Sigmoid colon (tissue), 6 donors: ENCODE measurements at regions not wholly inside any gene's neighbourhood (a gene's known extent, or its start where the extent isn't known, plus 50 kb on each side); places are given as distances from the start of the nearest gene placed in this dataset.

ENCODE experiments used
- DNase-seq: peaks from one replicate; pipeline ENCODE4 v3.0.0-alpha.2; 2019
- H3K27ac ChIP-seq, 4 donors: fragments of 200-600 bp; sonication (generic); one replicate each; pipeline ENCODE4 v1.5.1; 2016 to 2019; ENCODE audit warnings: mild to moderate bottlenecking in 1 of 4
- H3K27me3 ChIP-seq, 3 donors: fragments of 200-600 bp; sonication (generic); one replicate each; pipeline ENCODE4 v1.5.1; 2019; ENCODE audit warnings: mild to moderate bottlenecking in 1 of 3
- H3K36me3 ChIP-seq, 4 donors: fragments of 200-600 bp; sonication (generic); one replicate each; pipeline ENCODE4 v1.5.1; 2016 to 2019
- H3K4me1 ChIP-seq, 4 donors: fragments of 200-600 bp; sonication (generic); one replicate each; pipeline ENCODE4 v1.5.1; 2017 to 2019
- H3K4me3 ChIP-seq, 4 donors: fragments of 200-600 bp; sonication (generic); one replicate each; pipeline ENCODE4 v1.5.1; 2017 to 2019; ENCODE audit warnings: mild to moderate bottlenecking in 2 of 4, moderate library complexity in 1 of 4
- H3K9me3 ChIP-seq, 4 donors: fragments of 200-600 bp in 3 of 4; sonication (generic) in 3 of 4; one replicate each; pipeline versions ENCODE4 v1.5.1 to v1.6.1; 2013 to 2019
- CTCF ChIP-seq, 4 experiments: fragments of 450-650 bp in 3 of 4; fragments of 200-600 bp in 1 of 4; IDR thresholded peaks; one replicate each; pipeline ENCODE4 v1.5.1; 2016 to 2019; ENCODE audit warnings: antibody characterized with exemption in 4 of 4, mild to moderate bottlenecking in 3 of 4, moderate library complexity in 2 of 4
- EP300 ChIP-seq, 4 donors: sonication (generic); formaldehyde crosslinking; IDR thresholded peaks; one replicate each; pipeline ENCODE4 v1.6.1; 2017; ENCODE audit warnings: antibody characterized with exemption in 4 of 4
- POLR2A ChIP-seq, 2 donors: fragments of 450-650 bp; IDR thresholded peaks; one replicate each; pipeline ENCODE4 v1.6.1; 2016; ENCODE audit warnings: antibody characterized with exemption in 2 of 2, mild to moderate bottlenecking in 2 of 2, moderate library complexity in 2 of 2
- POLR2AphosphoS5 ChIP-seq, 4 donors: sonication (generic); formaldehyde crosslinking; IDR thresholded peaks; one replicate each; pipeline ENCODE4 v1.6.1; 2017; ENCODE audit warnings: antibody characterized with exemption in 4 of 4
- WGBS, 2 donors: extraction: QIAGEN DNeasy Blood & Tissue Kit; methylation state at CpG; one replicate each; pipeline ENCODE4 v1.1.7; 2013; 5-methylcytosine and 5-hydroxymethylcytosine counted together
- intact Hi-C: fragments of 100-400 bp; cut with DNase I; formaldehyde crosslinking; loops from one replicate; pipeline ENCODE4 v1.15.1; 2023
- donor health status: healthy with polysubstance abuse.
- donor health status: healthy.

DNA sequence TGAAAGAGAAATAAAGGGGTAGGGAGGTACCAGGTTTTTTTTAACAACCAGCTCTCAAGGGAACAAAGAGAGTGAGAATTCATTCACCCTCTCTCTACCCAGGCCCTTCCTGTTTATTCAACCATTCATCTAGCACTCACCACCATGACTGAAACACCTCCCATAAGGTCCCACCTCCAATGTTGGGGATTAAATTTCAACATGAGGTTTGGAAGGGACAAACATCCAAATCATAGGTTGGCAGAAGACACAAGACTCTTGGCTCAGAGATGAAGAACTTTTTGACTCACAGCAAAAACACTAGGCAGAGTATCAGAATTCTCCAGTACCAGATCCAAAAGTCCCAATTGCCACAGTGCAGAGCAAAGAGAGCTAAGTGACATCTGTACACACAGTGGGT is 186.3 kb downstream of the EDN1 start:
- H3K27ac ChIP-seq = no peak overlapping the region
- no peaks in the 10 kb centered on the region for H3K27me3 ChIP-seq
- TF ChIP-seq POLR2A (IDR thresholded peaks at IDR 0.05) = no peak
- TF ChIP-seq EP300 (IDR thresholded peaks at IDR 0.05) = no peak
- no peak for TF ChIP-seq CTCF (IDR thresholded peaks at IDR 0.05)
- no peak for TF ChIP-seq POLR2AphosphoS5 (IDR thresholded peaks at IDR 0.05)
- peaks cover 0 to 12% (median 7%) of the 10 kb centered on the region in 4 donors for H3K4me1 ChIP-seq
- no peaks in the 10 kb centered on the region for H3K9me3 ChIP-seq
- H3K4me3 ChIP-seq = no peak overlapping the region
- intact Hi-C loops = no loop called here
- DNase-seq = no peak
- H3K36me3 ChIP-seq = no peaks in the 10 kb centered on the region

- intact Hi-C loops = no loop called here
- TF ChIP-seq CTCF (IDR thresholded peaks at IDR 0.05) (no peak), EP300 (IDR thresholded peaks at IDR 0.05) (no peak), POLR2A (IDR thresholded peaks at IDR 0.05) (no peak), POLR2AphosphoS5 (IDR thresholded peaks at IDR 0.05) (no peak)
- Histone ChIP-seq H3K27ac (no peak overlapping the region), H3K4me1 (peaks cover 0 to 12% (median 7%) of the 10 kb centered on the region in 4 donors), H3K9me3 (no peaks in the 10 kb centered on the region), H3K27me3 (no peaks in the 10 kb centered on the region), H3K36me3 (no peaks in the 10 kb centered on the region), H3K4me3 (no peak overlapping the region)
- WGBS, 2 donors = 94 to 96% methylated on average over 3 of the region's 3 CpGs
- DNase-seq = no peak
These were observed 187.5 kb downstream of the EDN1 start for GRCh38 chr6:12477616-12478015.

DNA sequence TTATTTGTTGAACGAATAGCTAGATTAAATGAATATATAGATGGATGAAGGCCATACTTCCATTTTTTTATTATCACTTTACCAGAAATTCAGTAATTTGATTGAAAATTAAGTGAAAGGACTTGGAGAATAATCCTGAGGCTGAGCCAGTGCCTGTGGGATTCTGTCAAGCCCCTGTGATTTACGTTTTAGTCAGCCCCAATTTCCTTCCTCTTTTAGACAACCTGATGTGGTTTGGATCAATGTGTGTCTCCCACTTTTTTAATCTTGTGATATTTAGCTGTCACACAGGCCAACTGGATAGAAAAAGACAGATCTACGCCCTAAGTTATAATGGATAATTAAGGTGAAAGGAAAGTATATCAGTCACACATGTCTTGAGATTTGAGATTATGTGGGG is 188.8 kb downstream of the EDN1 start:
- 78 to 92% methylated on average over 3 of the region's 3 CpGs for WGBS, 2 donors
- no peaks in the 10 kb centered on the region for H3K9me3 ChIP-seq
- H3K4me1 ChIP-seq = peaks cover 0 to 9% (median 6%) of the 10 kb centered on the region in 4 donors
- no peak overlapping the region for H3K4me3 ChIP-seq
- no peak overlapping the region for H3K27ac ChIP-seq
- no peaks in the 10 kb centered on the region for H3K27me3 ChIP-seq
- no peak for DNase-seq
- no peak for TF ChIP-seq POLR2AphosphoS5 (IDR thresholded peaks at IDR 0.05)
- no peak for TF ChIP-seq CTCF (IDR thresholded peaks at IDR 0.05)
- no peak for TF ChIP-seq POLR2A (IDR thresholded peaks at IDR 0.05)
- no peak for TF ChIP-seq EP300 (IDR thresholded peaks at IDR 0.05)
- intact Hi-C loops = no loop called here
- H3K36me3 ChIP-seq = no peaks in the 10 kb centered on the region

DNA sequence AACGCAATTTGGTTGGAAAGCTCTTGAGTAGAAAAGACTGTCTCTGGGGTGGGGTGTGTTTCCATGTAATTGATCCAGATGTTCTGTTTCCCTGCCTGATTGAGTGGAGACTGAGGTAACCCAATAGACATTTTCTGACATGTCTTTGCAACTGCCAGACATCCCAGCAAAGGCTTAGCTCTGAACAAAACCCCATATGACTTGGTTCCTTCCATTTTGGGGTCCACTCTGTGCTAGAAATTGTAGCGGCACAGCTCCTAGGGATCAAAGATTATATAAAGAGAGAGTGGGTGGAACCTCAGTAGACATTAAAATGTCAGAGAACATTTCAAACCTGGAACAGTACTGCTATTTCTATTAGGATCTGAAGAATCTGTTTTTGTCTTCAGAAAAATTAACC is 189.3 kb downstream of the EDN1 start:
- Histone ChIP-seq H3K27ac (no peak overlapping the region), H3K4me1 (peaks cover 0 to 3% (median under 1%) of the 10 kb centered on the region in 4 donors), H3K9me3 (no peaks in the 10 kb centered on the region), H3K36me3 (no peaks in the 10 kb centered on the region), H3K27me3 (no peaks in the 10 kb centered on the region), H3K4me3 (no peak overlapping the region)
- TF ChIP-seq POLR2AphosphoS5 (IDR thresholded peaks at IDR 0.05) (no peak), EP300 (IDR thresholded peaks at IDR 0.05) (no peak), POLR2A (IDR thresholded peaks at IDR 0.05) (no peak), CTCF (IDR thresholded peaks at IDR 0.05) (no peak)
- intact Hi-C loops = no loop called here
- no peak for DNase-seq
- WGBS, 2 donors = 96 to 97% methylated on average over 2 of the region's 2 CpGs

- Histone ChIP-seq H3K27ac (no peak overlapping the region), H3K4me1 (no peaks in the 10 kb centered on the region), H3K9me3 (no peaks in the 10 kb centered on the region), H3K4me3 (no peak overlapping the region), H3K36me3 (no peaks in the 10 kb centered on the region), H3K27me3 (no peaks in the 10 kb centered on the region)
- TF ChIP-seq EP300 (IDR thresholded peaks at IDR 0.05) (no peak), POLR2AphosphoS5 (IDR thresholded peaks at IDR 0.05) (no peak), POLR2A (IDR thresholded peaks at IDR 0.05) (no peak)
- 59 to 73% methylated on average over 2 of the region's 2 CpGs for WGBS, 2 donors
- no peak for DNase-seq
- intact Hi-C loops = no loop called here
These were observed 189.7 kb downstream of the EDN1 start for GRCh38 chr6:12479881-12480280.
